ENCODE measurements at regions not wholly inside any gene's neighbourhood (a gene's known extent, or its start where the extent isn't known, plus 50 kb on each side); places are given as distances from the start of the nearest gene placed in this dataset.
"Not testable (repeated sequence)": the region's sequence is repeated elsewhere in the genome, so short reads cannot be mapped to it uniquely, and the experiment has no call there.

GRCh38 chr4:66032571-66032970 is 362.3 kb upstream of the EPHA5 start:
- DNase-seq (ENCODE audit: low read depth) = no peak

- no peak for DNase-seq (ENCODE audit: low read depth)
Observed at GRCh38 chr4:66028668-66029067, 358.4 kb upstream of the EPHA5 start.

- no peak for DNase-seq (ENCODE audit: low read depth)
Observed at GRCh38 chr4:66023061-66023460, 352.8 kb upstream of the EPHA5 start.

- DNase-seq (ENCODE audit: low read depth) = no peak
Observed at GRCh38 chr4:66017671-66018070, 347.4 kb upstream of the EPHA5 start.

- no peak for DNase-seq (ENCODE audit: low read depth)
Observed at GRCh38 chr4:66016240-66016639, 346.0 kb upstream of the EPHA5 start.

- no peak for DNase-seq (ENCODE audit: low read depth)
Observed at GRCh38 chr4:66014146-66014765, 344.0 kb upstream of the EPHA5 start.

- no peak for DNase-seq (ENCODE audit: low read depth)
Observed at GRCh38 chr4:66000510-66001117, 330.3 kb upstream of the EPHA5 start.

- DNase-seq (ENCODE audit: low read depth) = no peak
Observed at GRCh38 chr4:65999518-65999871, 329.2 kb upstream of the EPHA5 start.

GRCh38 chr4:65998807-65999517 is 328.7 kb upstream of the EPHA5 start:
- not testable (repeated sequence) for DNase-seq (ENCODE audit: low read depth)

GRCh38 chr4:65983061-65983460 is 312.8 kb upstream of the EPHA5 start:
- no peak for DNase-seq (ENCODE audit: low read depth)

- DNase-seq (ENCODE audit: low read depth) = no peak
Observed at GRCh38 chr4:65976287-65976686, 306.0 kb upstream of the EPHA5 start.

- no peak for DNase-seq (ENCODE audit: low read depth)
Observed at GRCh38 chr4:65973186-65973585, 302.9 kb upstream of the EPHA5 start.

- DNase-seq (ENCODE audit: low read depth) = no peak
Observed at GRCh38 chr4:65971686-65972085, 301.4 kb upstream of the EPHA5 start.

GRCh38 chr4:65968831-65969558 is 298.7 kb upstream of the EPHA5 start:
- no peak for DNase-seq (ENCODE audit: low read depth)

GRCh38 chr4:65960751-65961150 is 290.5 kb upstream of the EPHA5 start:
- DNase-seq (ENCODE audit: low read depth) = no peak

GRCh38 chr4:65954416-65954815 is 284.1 kb upstream of the EPHA5 start:
- no peak for DNase-seq (ENCODE audit: low read depth)

GRCh38 chr4:65951177-65951576 is 280.9 kb upstream of the EPHA5 start:
- no peak for DNase-seq (ENCODE audit: low read depth)

GRCh38 chr4:65943076-65943475 is 272.8 kb upstream of the EPHA5 start:
- DNase-seq (ENCODE audit: low read depth) = no peak

GRCh38 chr4:65924843-65925242 is 254.6 kb upstream of the EPHA5 start:
- DNase-seq (ENCODE audit: low read depth) = no peak

- no peak for DNase-seq (ENCODE audit: low read depth)
Observed at GRCh38 chr4:65923616-65924015, 253.3 kb upstream of the EPHA5 start.

- no peak for DNase-seq (ENCODE audit: low read depth)
Observed at GRCh38 chr4:65921180-65921579, 250.9 kb upstream of the EPHA5 start.

- no peak for DNase-seq (ENCODE audit: low read depth)
Observed at GRCh38 chr4:65918872-65919271, 248.6 kb upstream of the EPHA5 start.

- DNase-seq (ENCODE audit: low read depth) = no peak
Observed at GRCh38 chr4:65918212-65918611, 247.9 kb upstream of the EPHA5 start.
